Activated T-helper 2 cell treated with anti-CD3 and anti-CD28 coated beads, Interferon-gamma antibody, Interleukin-2, Interleukin-4, amounts not matched to agents 10 μg/mL and 5 μg/mL and 100 μg/mL, durations not matched to agents 14 hours and 24 hours and 36 hours (primary cell): ENCODE measurements at regions not wholly inside any gene's neighbourhood (a gene's known extent, or its start where the extent isn't known, plus 50 kb on each side); places are given as distances from the start of the nearest gene placed in this dataset.

Experiments used
- DNase-seq: peaks from one replicate; pipeline ENCODE4 v3.0.0; 2021; ENCODE audit warnings: low spot score
- H3K27ac Mint-ChIP-seq: one replicate; pipeline ENCODE4 v1.8.0; 2021; ENCODE audit warnings: mixed read lengths
- H3K27me3 Mint-ChIP-seq: one replicate; pipeline ENCODE4 v1.8.0; 2021; ENCODE audit warnings: low read depth, mixed read lengths
- H3K36me3 Mint-ChIP-seq: one replicate; pipeline ENCODE4 v1.8.0; 2021; ENCODE audit warnings: low read depth, mixed read lengths
- H3K4me1 Mint-ChIP-seq: one replicate; pipeline ENCODE4 v1.8.0; 2021; ENCODE audit warnings: low read depth, mixed read lengths
- H3K4me3 Mint-ChIP-seq: one replicate; pipeline ENCODE4 v1.8.0; 2021; ENCODE audit warnings: low read depth, mild to moderate bottlenecking, moderate library complexity, mixed read lengths
- H3K9me3 Mint-ChIP-seq: one replicate; pipeline ENCODE4 v1.8.0; 2021; ENCODE audit warnings: mixed read lengths
- intact Hi-C: fragments of 100-400 bp; cut with micrococcal nuclease; formaldehyde crosslinking; loops from one replicate; pipeline ENCODE4 v1.15.1; 2023

DNA sequence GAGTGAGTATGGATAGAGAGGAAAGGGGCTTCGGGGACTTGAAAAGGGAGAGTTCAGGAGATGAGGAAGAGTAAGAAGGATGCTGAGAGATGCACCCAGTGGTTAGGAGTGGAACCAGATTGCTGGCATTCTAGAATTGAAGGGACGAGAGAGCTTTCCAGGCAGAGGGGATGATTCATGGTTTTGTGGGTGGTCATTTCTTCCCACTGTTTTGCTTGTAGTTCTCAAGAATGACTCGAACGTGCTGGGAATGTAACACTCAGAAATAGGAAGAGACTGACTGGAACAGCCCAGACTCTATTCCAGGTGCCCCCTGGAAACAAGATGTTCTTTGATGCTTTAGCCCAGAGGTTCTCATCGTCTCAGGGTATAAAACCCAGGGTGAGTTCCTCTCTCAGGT, 294.2 kb downstream of the ICE1 start:
- H3K9me3 Mint-ChIP-seq = no peaks in the 10 kb centered on the region
- H3K4me3 Mint-ChIP-seq = no peak overlapping the region
- H3K36me3 Mint-ChIP-seq = no peaks in the 10 kb centered on the region
- no peak overlapping the region for H3K27ac Mint-ChIP-seq
- H3K4me1 Mint-ChIP-seq = no peaks in the 10 kb centered on the region
- no peaks in the 10 kb centered on the region for H3K27me3 Mint-ChIP-seq
- intact Hi-C loops = no loop called here
- no peak for DNase-seq

- H3K4me1 Mint-ChIP-seq = no peaks in the 10 kb centered on the region
- no peaks in the 10 kb centered on the region for H3K27me3 Mint-ChIP-seq
- intact Hi-C loops = no loop called here
- H3K27ac Mint-ChIP-seq = no peak overlapping the region
- H3K36me3 Mint-ChIP-seq = no peaks in the 10 kb centered on the region
- no peak for DNase-seq
- no peaks in the 10 kb centered on the region for H3K9me3 Mint-ChIP-seq
- H3K4me3 Mint-ChIP-seq = no peak overlapping the region
These were observed 289.1 kb downstream of the ICE1 start for GRCh38 chr5:5711592-5711991.

DNA sequence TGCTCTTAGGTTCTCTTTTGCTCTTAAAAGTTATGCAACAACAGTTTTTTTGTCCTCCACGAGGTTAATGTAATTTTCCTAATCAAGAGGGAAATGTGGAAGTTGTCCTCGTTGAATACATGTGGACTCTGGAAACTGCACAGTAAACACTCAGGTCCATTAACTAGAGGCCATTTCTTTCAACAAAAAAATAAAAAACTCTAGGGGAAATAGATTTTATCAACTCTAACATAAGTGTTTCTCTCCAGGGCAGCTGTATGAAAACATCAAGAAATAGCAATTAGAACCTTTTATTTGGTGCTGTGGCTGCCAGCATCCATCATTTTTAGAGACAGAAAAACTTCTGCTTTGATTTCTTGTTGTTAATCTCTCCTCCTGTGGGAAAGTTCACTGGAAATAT, 288.6 kb downstream of the ICE1 start:
- no peaks in the 10 kb centered on the region for H3K27me3 Mint-ChIP-seq
- DNase-seq = no peak
- no peaks in the 10 kb centered on the region for H3K4me1 Mint-ChIP-seq
- no peaks in the 10 kb centered on the region for H3K36me3 Mint-ChIP-seq
- H3K27ac Mint-ChIP-seq = no peak overlapping the region
- no peak overlapping the region for H3K4me3 Mint-ChIP-seq
- no peaks in the 10 kb centered on the region for H3K9me3 Mint-ChIP-seq
- intact Hi-C loops = no loop called here

DNA sequence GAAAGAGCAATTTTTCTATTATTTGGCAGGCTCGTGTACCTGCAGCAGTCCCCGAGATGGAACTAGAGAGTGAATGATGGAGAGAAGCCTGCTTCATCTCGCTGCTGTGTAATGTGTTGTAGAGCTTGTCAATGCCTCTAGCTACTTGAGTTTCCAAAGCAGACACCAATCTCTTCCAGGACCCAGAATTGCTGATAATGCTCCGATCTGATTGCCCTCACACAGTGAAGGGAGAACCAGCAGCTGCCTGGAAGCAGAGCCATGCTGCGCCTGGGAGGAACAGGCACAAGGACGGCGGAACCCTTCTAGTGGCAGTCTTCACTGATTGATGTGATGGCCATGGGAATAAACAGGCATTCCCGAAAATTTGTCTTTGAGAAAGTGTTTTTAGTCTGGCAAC, 288.0 kb downstream of the ICE1 start:
- no peak for DNase-seq
- H3K4me1 Mint-ChIP-seq = no peaks in the 10 kb centered on the region
- intact Hi-C loops = no loop called here
- no peaks in the 10 kb centered on the region for H3K9me3 Mint-ChIP-seq
- no peak overlapping the region for H3K27ac Mint-ChIP-seq
- no peaks in the 10 kb centered on the region for H3K27me3 Mint-ChIP-seq
- no peak overlapping the region for H3K4me3 Mint-ChIP-seq
- no peaks in the 10 kb centered on the region for H3K36me3 Mint-ChIP-seq

DNA sequence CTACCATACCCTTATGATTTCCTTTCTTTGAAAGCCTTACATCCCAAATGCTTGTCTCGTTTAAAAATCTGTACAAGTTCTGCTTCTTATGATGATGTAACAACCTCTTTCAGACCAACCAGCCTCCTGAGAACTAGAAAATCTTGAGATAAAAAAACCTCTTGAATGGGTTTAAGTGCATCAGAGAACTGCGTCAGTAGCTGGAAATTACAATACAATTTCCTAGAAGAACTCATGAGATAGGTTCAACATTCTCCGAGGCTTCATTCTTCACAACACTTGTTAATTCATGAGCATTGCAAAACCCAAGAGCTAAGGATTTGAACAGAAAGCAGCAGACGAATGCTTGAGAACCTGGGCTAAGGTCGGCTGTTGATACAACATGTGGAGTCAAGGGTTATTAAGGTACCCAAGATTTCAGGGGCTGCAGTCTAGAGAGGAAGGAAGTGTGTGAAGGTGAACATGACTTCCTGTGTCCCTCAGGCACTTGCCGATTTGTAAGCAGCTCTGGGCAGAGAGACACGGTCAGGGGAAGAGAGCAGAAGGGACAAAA, 286.0 kb downstream of the ICE1 start:
- intact Hi-C loops = no loop called here
- no peak for DNase-seq
- Mint-ChIP-seq H3K4me3 (no peak overlapping the region), H3K27me3 (peaks cover 8% of the 10 kb centered on the region), H3K27ac (no peak overlapping the region), H3K9me3 (no peaks in the 10 kb centered on the region), H3K4me1 (no peaks in the 10 kb centered on the region), H3K36me3 (no peaks in the 10 kb centered on the region)

- Mint-ChIP-seq H3K4me3 (no peak overlapping the region), H3K27me3 (peaks cover 8% of the 10 kb centered on the region), H3K36me3 (no peaks in the 10 kb centered on the region), H3K27ac (no peak overlapping the region), H3K9me3 (no peaks in the 10 kb centered on the region), H3K4me1 (no peaks in the 10 kb centered on the region)
- intact Hi-C loops = no loop called here
- no peak for DNase-seq
These were observed 282.5 kb downstream of the ICE1 start for GRCh38 chr5:5705010-5705409.

GRCh38 chr5:5704352-5704751, 281.9 kb downstream of the ICE1 start:
- Mint-ChIP-seq H3K27ac (no peak overlapping the region), H3K27me3 (peaks cover 8% of the 10 kb centered on the region), H3K4me3 (no peak overlapping the region), H3K9me3 (no peaks in the 10 kb centered on the region), H3K36me3 (no peaks in the 10 kb centered on the region), H3K4me1 (no peaks in the 10 kb centered on the region)
- DNase-seq = no peak
- intact Hi-C loops = no loop called here

GRCh38 chr5:5702934-5703333, 280.5 kb downstream of the ICE1 start:
- intact Hi-C loops = no loop called here
- Mint-ChIP-seq H3K9me3 (no peaks in the 10 kb centered on the region), H3K27me3 (peaks cover 8% of the 10 kb centered on the region)

GRCh38 chr5:5700549-5700948, 278.1 kb downstream of the ICE1 start:
- intact Hi-C loops = no loop called here
- no peak overlapping the region for H3K4me3 Mint-ChIP-seq
- no peak for DNase-seq
- H3K9me3 Mint-ChIP-seq = no peaks in the 10 kb centered on the region
- H3K36me3 Mint-ChIP-seq = no peaks in the 10 kb centered on the region
- H3K4me1 Mint-ChIP-seq = no peaks in the 10 kb centered on the region
- H3K27ac Mint-ChIP-seq = no peak overlapping the region
- H3K27me3 Mint-ChIP-seq = peaks cover 8% of the 10 kb centered on the region

More at GRCh38 chr5:5702934-5703333, 280.5 kb downstream of the ICE1 start:
- DNase-seq = no peak
- Mint-ChIP-seq H3K36me3 (no peaks in the 10 kb centered on the region), H3K27ac (no peak overlapping the region), H3K4me1 (no peaks in the 10 kb centered on the region), H3K4me3 (no peak overlapping the region)

- intact Hi-C loops = no loop called here
- H3K4me3 Mint-ChIP-seq = no peak overlapping the region
- H3K36me3 Mint-ChIP-seq = no peaks in the 10 kb centered on the region
- no peaks in the 10 kb centered on the region for H3K4me1 Mint-ChIP-seq
- H3K27ac Mint-ChIP-seq = no peak overlapping the region
- no peaks in the 10 kb centered on the region for H3K9me3 Mint-ChIP-seq
- DNase-seq = no peak
- peaks cover 4% of the 10 kb centered on the region for H3K27me3 Mint-ChIP-seq
These were observed 276.6 kb downstream of the ICE1 start for GRCh38 chr5:5699062-5699461.

DNA sequence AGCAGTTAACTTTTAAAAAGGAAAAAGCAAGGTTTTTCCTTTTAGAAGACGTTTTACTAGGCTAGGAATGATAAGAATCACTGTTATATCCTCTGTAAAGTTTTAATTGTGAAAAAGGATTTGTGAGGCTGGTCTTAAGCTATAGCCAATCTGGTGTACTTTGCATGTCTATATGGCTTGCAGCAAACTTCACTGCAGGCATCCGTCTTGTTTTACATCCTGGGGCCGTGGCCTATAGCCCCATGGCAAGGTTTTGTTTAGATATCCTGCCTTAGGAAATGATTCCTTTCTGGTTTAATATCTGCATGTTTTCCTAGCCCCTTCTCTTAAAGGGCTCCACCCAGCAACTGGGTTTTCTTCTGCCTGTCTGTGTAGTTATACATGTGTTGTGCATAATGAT, 272.8 kb downstream of the ICE1 start:
- Mint-ChIP-seq H3K9me3 (no peaks in the 10 kb centered on the region), H3K4me1 (no peaks in the 10 kb centered on the region), H3K27ac (no peak overlapping the region), H3K36me3 (no peaks in the 10 kb centered on the region), H3K4me3 (no peak overlapping the region), H3K27me3 (no peaks in the 10 kb centered on the region)
- DNase-seq = no peak
- intact Hi-C loops = no loop called here

GRCh38 chr5:5688925-5689310, 266.4 kb downstream of the ICE1 start:
- H3K27ac Mint-ChIP-seq = no peak overlapping the region
- no peaks in the 10 kb centered on the region for H3K9me3 Mint-ChIP-seq
- H3K4me3 Mint-ChIP-seq = no peak overlapping the region
- H3K4me1 Mint-ChIP-seq = no peaks in the 10 kb centered on the region
- H3K27me3 Mint-ChIP-seq = no peaks in the 10 kb centered on the region
- intact Hi-C loops = no loop called here
- DNase-seq = no peak
- no peaks in the 10 kb centered on the region for H3K36me3 Mint-ChIP-seq

DNA sequence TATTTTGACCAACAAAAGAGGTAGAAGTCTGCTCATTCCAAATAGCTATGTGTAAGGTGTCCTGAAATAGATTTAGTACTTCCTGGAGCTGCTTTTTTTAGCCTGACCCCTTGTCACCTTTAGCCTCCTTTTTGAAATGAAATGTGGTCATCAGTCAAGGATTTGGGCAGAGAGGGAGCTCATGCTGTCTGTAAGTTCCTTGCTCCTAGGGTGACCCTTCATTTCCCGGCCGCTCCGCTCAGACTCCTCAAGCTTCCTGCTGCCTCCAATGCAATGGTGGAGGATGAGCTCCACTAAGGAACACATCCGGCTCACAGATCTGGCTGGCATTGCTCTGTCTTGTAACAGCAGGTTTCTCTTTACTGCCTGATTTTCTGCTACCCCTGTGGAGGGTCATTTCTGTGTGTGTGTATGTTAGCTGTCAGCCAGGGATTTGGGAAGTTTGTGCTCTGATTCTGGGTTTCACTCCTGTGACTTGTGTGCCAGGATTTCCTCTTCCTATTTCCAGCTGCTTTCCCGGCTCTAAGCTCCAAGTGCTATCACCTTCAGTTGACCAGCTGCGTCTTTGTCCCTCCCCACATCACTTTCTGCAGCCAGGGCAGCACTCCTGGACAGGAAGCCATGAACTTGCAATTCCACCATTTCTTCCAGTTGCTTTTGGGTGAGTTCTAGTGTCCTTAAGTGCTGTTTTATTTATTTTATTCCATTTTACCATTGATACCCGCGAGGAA, 265.9 kb downstream of the ICE1 start:
- H3K4me3 Mint-ChIP-seq = no peak overlapping the region
- no peak for DNase-seq
- intact Hi-C loops = no loop called here
- H3K27me3 Mint-ChIP-seq = no peaks in the 10 kb centered on the region
- no peaks in the 10 kb centered on the region for H3K36me3 Mint-ChIP-seq
- no peaks in the 10 kb centered on the region for H3K9me3 Mint-ChIP-seq
- no peak overlapping the region for H3K27ac Mint-ChIP-seq
- H3K4me1 Mint-ChIP-seq = no peaks in the 10 kb centered on the region

- Mint-ChIP-seq H3K9me3 (no peaks in the 10 kb centered on the region), H3K27ac (no peak overlapping the region), H3K27me3 (no peaks in the 10 kb centered on the region), H3K36me3 (no peaks in the 10 kb centered on the region), H3K4me1 (no peaks in the 10 kb centered on the region), H3K4me3 (no peak overlapping the region)
- no peak for DNase-seq
- intact Hi-C loops = no loop called here
These were observed 264.6 kb downstream of the ICE1 start for GRCh38 chr5:5687113-5687512.
